22Rv1 (cell line): ENCODE measurements at regions not wholly inside any gene's neighbourhood (a gene's known extent, or its start where the extent isn't known, plus 50 kb on each side); places are given as distances from the start of the nearest gene placed in this dataset.

Experiments
- CTCF ChIP-seq: fragments of 450-650 bp; IDR thresholded peaks from 2 replicates; pipeline ENCODE4 v1.5.1; 2017; ENCODE audit warnings: mild to moderate bottlenecking
- ZFX ChIP-seq: fragments of 450-650 bp; IDR thresholded peaks from 2 replicates; pipeline ENCODE4 v1.6.1; 2017; ENCODE audit warnings: antibody characterized with exemption, borderline replicate concordance

- no peak for TF ChIP-seq CTCF
- no peak for TF ChIP-seq ZFX
Observed at GRCh38 chr1:83791821-83792437, 207.0 kb downstream of the TTLL7 start.
